Neural progenitor cell (in vitro differentiated cells): ENCODE measurements at regions not wholly inside any gene's neighbourhood (a gene's known extent, or its start where the extent isn't known, plus 50 kb on each side); places are given as distances from the start of the nearest gene placed in this dataset.

Source experiments
- DNase-seq: peaks from one replicate; pipeline ENCODE4 v3.0.0-alpha.2; 2016; ENCODE audit warnings: low spot score
- H2AFZ ChIP-seq: fragments of 200-600 bp; sonication (generic); replicated peaks from 2 replicates; pipeline ENCODE4 v1.6.1; 2016; ENCODE audit warnings: antibody characterized with exemption
- H3F3A ChIP-seq: fragments of 200-600 bp; sonication (generic); 2 replicates; pipeline ENCODE4 v1.6.1; 2016; ENCODE audit warnings: antibody characterized with exemption, low read depth
- H3K27ac ChIP-seq: fragments of 200-600 bp; sonication (generic); 2 replicates; pipeline ENCODE4 v1.5.1; 2016; ENCODE audit warnings: mild to moderate bottlenecking
- H3K27me3 ChIP-seq: fragments of 200-600 bp; sonication (generic); 2 replicates; pipeline ENCODE4 v1.6.1; 2016; ENCODE audit warnings: mild to moderate bottlenecking, moderate library complexity
- H3K36me3 ChIP-seq: fragments of 200-600 bp; sonication (generic); 2 replicates; pipeline ENCODE4 v1.5.1; 2016
- H3K4me1 ChIP-seq: fragments of 200-600 bp; sonication (generic); 2 replicates; pipeline ENCODE4 v1.6.1; 2016; ENCODE audit warnings: mixed run types
- H3K4me2 ChIP-seq: fragments of 200-600 bp; sonication (generic); 2 replicates; pipeline ENCODE4 v1.6.1; 2016
- H3K4me3 ChIP-seq: fragments of 200-600 bp; sonication (generic); 2 replicates; pipeline ENCODE4 v1.5.1; 2016
- H3K79me2 ChIP-seq: fragments of 200-600 bp; sonication (generic); 2 replicates; pipeline ENCODE4 v1.6.1; 2016; ENCODE audit warnings: low read depth
- H3K9ac ChIP-seq: fragments of 200-600 bp; sonication (generic); 2 replicates; pipeline ENCODE4 v1.6.1; 2016
- H3K9me3 ChIP-seq: fragments of 200-600 bp; sonication (generic); 2 replicates; pipeline ENCODE4 v1.5.1; 2016; ENCODE audit warnings: low read depth
- H4K20me1 ChIP-seq: fragments of 200-600 bp; sonication (generic); 2 replicates; pipeline ENCODE4 v1.6.1; 2016; ENCODE audit warnings: low read depth
- H3K27ac Mint-ChIP-seq: 3 replicates; pipeline ENCODE4 v1.8.0; 2021; ENCODE audit warnings: mixed read lengths
- H3K27me3 Mint-ChIP-seq: 2 replicates; pipeline ENCODE4 v1.8.0; 2022; ENCODE audit warnings: low read depth, mild to moderate bottlenecking, inconsistent platforms, moderate library complexity, mixed read lengths; ENCODE audit not compliant: insufficient read depth
- H3K36me3 Mint-ChIP-seq: 3 replicates; pipeline ENCODE4 v1.8.0; 2021; ENCODE audit warnings: mixed read lengths
- H3K4me1 Mint-ChIP-seq: 3 replicates; pipeline ENCODE4 v1.8.0; 2021; ENCODE audit warnings: mixed read lengths
- H3K4me3 Mint-ChIP-seq: 3 replicates; pipeline ENCODE4 v1.8.0; 2021; ENCODE audit warnings: mild to moderate bottlenecking, moderate library complexity, mixed read lengths
- H3K9me3 Mint-ChIP-seq: 3 replicates; pipeline ENCODE4 v1.8.0; 2020; ENCODE audit warnings: mixed read lengths
- EZH2 ChIP-seq: fragments of 200-600 bp; sonication (generic); IDR thresholded peaks from 2 replicates; pipeline ENCODE4 v1.6.1; 2017; ENCODE audit warnings: antibody characterized with exemption, mild to moderate bottlenecking, moderate library complexity
- EZH2phosphoT487 ChIP-seq: fragments of 200-600 bp; sonication (generic); IDR thresholded peaks from 2 replicates; pipeline ENCODE4 v1.6.1; 2017; ENCODE audit warnings: antibody characterized with exemption
- TF ChIP-seq, protein P1 (sequence below): fragments of 200-600 bp; sonication (generic); IDR thresholded peaks from 2 replicates; pipeline ENCODE4 v1.5.1; 2017; ENCODE audit warnings: antibody characterized with exemption, mild to moderate bottlenecking

DNA sequence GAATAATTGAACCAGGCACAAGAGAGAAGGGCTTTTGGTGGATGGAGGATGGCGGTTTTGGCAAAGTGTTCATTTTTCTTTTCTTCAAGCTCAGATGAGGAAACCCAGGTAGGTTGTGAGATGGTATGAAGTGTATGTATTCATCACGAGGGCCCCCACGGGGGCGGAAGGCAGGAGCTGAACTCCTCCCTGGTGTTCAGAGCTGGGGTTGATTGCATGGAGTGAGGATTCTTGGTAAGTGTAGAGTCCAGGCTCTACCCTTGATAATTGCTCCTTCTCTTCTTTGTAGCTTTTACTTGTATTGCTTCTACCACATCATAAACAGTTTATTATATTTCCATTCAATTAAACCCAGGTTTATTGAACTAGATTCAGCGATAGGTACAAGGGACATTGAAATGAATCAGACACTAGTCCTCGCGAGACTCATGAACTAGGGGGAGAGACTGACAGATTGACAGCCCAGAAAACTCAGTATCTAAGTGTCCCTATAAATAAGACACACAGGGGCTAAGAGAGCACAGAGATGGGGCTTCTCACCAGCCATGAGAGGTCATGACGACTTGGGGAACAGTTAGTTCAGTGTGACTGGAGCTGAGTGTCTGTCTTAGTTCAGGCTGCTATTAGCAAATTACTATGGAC is 116.7 kb upstream of the KLF4 start:
- H3K4me3 Mint-ChIP-seq, result no peak overlapping the region
- Histone ChIP-seq H3F3A (no peaks in the 10 kb centered on the region), H2AFZ (no peak overlapping the region), H3K4me1 (no peaks in the 10 kb centered on the region), H3K9me3 (no peaks in the 10 kb centered on the region), H3K27me3 (no peaks in the 10 kb centered on the region), H3K36me3 (no peaks in the 10 kb centered on the region), H3K79me2 (no peaks in the 10 kb centered on the region), H4K20me1 (no peaks in the 10 kb centered on the region), H3K4me3 (no peak overlapping the region), H3K4me2 (no peak overlapping the region), H3K9ac (no peak overlapping the region), H3K27ac (no peak overlapping the region)
- no peaks in the 10 kb centered on the region for H3K27me3 Mint-ChIP-seq
- TF ChIP-seq EZH2 (no peak), EZH2phosphoT487 (no peak)
- TF ChIP-seq, protein P1, sequence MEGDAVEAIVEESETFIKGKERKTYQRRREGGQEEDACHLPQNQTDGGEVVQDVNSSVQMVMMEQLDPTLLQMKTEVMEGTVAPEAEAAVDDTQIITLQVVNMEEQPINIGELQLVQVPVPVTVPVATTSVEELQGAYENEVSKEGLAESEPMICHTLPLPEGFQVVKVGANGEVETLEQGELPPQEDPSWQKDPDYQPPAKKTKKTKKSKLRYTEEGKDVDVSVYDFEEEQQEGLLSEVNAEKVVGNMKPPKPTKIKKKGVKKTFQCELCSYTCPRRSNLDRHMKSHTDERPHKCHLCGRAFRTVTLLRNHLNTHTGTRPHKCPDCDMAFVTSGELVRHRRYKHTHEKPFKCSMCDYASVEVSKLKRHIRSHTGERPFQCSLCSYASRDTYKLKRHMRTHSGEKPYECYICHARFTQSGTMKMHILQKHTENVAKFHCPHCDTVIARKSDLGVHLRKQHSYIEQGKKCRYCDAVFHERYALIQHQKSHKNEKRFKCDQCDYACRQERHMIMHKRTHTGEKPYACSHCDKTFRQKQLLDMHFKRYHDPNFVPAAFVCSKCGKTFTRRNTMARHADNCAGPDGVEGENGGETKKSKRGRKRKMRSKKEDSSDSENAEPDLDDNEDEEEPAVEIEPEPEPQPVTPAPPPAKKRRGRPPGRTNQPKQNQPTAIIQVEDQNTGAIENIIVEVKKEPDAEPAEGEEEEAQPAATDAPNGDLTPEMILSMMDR, result no peak
- H3K9me3 Mint-ChIP-seq, result no peaks in the 10 kb centered on the region
- DNase-seq, result no peak
- no peaks in the 10 kb centered on the region for H3K36me3 Mint-ChIP-seq
- no peak overlapping the region for H3K27ac Mint-ChIP-seq
- H3K4me1 Mint-ChIP-seq, result no peaks in the 10 kb centered on the region

DNA sequence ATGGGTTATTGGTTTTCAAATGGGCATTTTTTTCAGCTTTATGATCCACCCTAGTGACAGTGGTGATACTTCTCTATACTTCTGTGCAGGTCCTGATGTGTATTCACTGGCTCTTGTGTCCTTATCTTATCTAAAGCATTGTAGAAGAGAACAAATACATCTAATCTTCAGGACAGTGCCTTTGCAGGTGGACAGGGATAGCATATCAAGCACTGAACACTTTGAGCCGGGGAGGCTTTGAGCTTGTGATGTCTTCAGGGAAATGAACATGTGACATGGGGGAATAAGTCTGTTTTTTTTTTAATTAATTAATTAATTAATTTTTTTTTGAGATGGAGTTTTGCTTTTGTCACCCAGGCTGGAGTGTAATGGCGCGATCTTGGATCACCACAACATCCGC is 115.5 kb upstream of the KLF4 start:
- TF ChIP-seq, protein P1, result no peak
- no peak for TF ChIP-seq EZH2
- no peak for TF ChIP-seq EZH2phosphoT487
- H3K36me3 Mint-ChIP-seq, result no peaks in the 10 kb centered on the region
- H3K9me3 Mint-ChIP-seq, result no peaks in the 10 kb centered on the region

DNA sequence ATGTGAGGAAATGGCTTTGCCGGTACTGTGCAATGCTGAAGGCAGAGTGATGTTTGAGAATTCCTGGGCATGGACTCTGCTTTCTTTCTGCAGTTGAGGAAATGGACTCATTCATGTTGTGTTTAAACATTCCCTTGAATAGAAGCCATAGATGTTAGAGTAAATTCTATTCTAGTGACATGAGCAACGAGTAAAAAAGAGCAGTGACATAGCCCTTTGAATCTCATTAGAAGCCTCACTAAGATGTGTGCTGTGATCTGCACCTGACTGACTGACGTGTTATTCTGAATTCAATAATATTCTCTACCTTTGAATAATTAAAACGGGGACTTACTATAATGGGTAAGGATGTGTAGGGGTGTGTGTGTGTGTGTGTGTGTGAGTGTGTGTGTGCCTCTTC is 113.7 kb upstream of the KLF4 start:
- Histone ChIP-seq H3F3A (no peaks in the 10 kb centered on the region), H3K4me3 (no peak overlapping the region), H3K27ac (no peak overlapping the region), H3K4me2 (no peak overlapping the region), H4K20me1 (no peaks in the 10 kb centered on the region), H3K36me3 (no peaks in the 10 kb centered on the region), H3K9me3 (no peaks in the 10 kb centered on the region), H3K27me3 (no peaks in the 10 kb centered on the region), H3K79me2 (no peaks in the 10 kb centered on the region), H3K9ac (no peak overlapping the region), H3K4me1 (no peaks in the 10 kb centered on the region), H2AFZ (no peak overlapping the region)
- no peaks in the 10 kb centered on the region for H3K36me3 Mint-ChIP-seq
- H3K27me3 Mint-ChIP-seq, result no peaks in the 10 kb centered on the region
- no peak overlapping the region for H3K27ac Mint-ChIP-seq
- TF ChIP-seq EZH2 (no peak), EZH2phosphoT487 (no peak)
- TF ChIP-seq, protein P1, result no peak
- no peak for DNase-seq
- no peaks in the 10 kb centered on the region for H3K4me1 Mint-ChIP-seq
- H3K4me3 Mint-ChIP-seq, result no peak overlapping the region
- H3K9me3 Mint-ChIP-seq, result no peaks in the 10 kb centered on the region

More for the DNA sequence above, 115.5 kb upstream of the KLF4 start:
- Histone ChIP-seq H3K36me3 (no peaks in the 10 kb centered on the region), H3F3A (no peaks in the 10 kb centered on the region), H3K27me3 (no peaks in the 10 kb centered on the region), H3K4me2 (no peak overlapping the region), H3K4me3 (no peak overlapping the region), H3K4me1 (no peaks in the 10 kb centered on the region), H3K79me2 (no peaks in the 10 kb centered on the region), H4K20me1 (no peaks in the 10 kb centered on the region), H3K27ac (no peak overlapping the region), H2AFZ (no peak overlapping the region), H3K9ac (no peak overlapping the region), H3K9me3 (no peaks in the 10 kb centered on the region)
- no peak for DNase-seq
- Mint-ChIP-seq H3K27ac (no peak overlapping the region), H3K4me1 (no peaks in the 10 kb centered on the region), H3K27me3 (no peaks in the 10 kb centered on the region), H3K4me3 (no peak overlapping the region)
